NCI-H1694 treated with DMSO at 0.1 percent for 48 hours (cell line): ENCODE measurements at regions not wholly inside any gene's neighbourhood (a gene's known extent, or its start where the extent isn't known, plus 50 kb on each side); places are given as distances from the start of the nearest gene placed in this dataset.
"Not testable (repeated sequence)": the region's sequence is repeated elsewhere in the genome, so short reads cannot be mapped to it uniquely, and the experiment has no call there.

ENCODE experiments used
- DNase-seq: peaks from one replicate; lab custom pipeline; 2025; lab: John Stamatoyannopoulos, UW

- no peak for DNase-seq
Observed at GRCh38 chr1:67947114-67947513, 103.3 kb downstream of the DIRAS3 start.

GRCh38 chr1:67945733-67946374, 104.6 kb downstream of the DIRAS3 start:
- DNase-seq = peak; percentile 94

GRCh38 chr1:67942274-67942673, 108.2 kb downstream of the DIRAS3 start:
- no peak for DNase-seq

DNA sequence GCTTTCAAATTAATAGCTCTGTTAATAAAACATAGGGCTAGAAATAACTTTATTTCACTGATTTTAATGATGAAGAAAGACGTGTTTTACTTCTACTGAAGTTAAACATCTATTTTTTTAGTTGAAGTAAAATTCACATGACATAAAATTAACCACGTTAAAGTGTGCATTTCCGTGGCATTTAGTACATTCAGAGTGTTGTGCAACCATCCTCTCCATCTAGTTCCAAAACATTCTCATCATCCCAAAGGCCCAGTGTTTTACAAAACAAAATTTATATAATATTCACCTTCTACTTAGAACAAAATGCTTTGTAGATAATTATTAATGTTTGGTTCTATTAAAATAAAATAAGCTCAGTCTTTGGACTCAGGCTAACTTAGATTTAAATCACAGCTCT, 108.5 kb upstream of the GNG12 start:
- DNase-seq = no peak

DNA sequence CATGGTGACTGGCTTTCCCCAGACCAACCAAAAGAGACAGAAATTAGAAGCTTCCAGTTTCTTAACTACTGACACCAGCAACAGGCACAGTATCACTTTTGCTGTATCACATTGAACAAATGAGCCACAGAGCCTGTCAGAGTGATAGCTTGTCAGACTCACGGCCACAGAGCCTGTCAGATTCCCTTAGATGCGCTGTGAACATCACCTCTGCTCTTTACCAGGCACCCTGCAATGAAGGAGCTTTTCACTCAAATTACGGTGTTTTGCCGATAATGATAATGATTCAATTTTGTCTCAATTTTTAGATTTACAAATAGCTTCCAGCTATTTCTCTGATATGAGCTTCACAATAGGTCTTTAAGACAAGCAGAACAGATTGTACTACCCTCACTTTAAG, 107.9 kb upstream of the GNG12 start:
- DNase-seq = no peak

DNA sequence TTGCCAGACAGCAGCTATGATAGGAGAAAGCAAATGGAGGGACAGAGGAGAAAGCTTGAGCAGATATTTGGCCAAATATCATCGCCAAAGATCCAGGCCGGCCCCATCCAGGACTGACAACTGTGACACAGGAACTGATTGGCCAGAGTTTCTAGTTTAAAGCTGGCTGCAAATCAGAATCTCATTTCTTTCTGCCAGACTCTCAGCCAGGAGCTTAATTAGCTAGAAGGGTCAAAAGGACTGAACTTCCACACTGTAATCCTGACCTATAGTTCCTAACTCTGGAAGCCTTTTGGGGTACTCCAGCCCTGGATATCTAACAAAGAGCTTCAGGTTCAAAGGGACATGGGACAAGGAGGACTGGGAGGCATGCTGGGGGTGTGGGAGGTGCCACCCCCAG, 106.7 kb upstream of the GNG12 start:
- no peak for DNase-seq

GRCh38 chr1:67939186-67939743, 106.0 kb upstream of the GNG12 start:
- no peak for DNase-seq

DNA sequence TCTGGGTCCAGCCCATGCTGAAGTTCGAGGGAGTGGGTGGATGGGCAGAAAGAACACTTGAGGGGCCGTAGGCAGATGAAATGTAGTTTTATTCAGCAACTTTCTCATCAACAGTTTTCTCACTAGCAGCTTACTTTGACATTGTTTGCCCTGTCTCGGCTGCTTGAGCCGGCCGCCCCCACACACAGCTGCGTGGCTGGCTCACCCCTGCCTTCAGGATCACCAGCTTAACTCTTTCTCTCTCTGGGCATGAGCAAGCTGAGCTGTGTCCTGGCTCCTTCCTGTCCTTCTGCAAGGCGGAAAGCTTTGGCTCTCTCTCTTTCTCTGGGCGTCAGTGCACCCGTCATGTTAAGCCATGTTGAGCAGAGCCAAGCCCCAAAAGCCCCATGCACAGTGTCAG, 104.4 kb upstream of the GNG12 start:
- DNase-seq = no peak

- no peak for DNase-seq
Observed at GRCh38 chr1:67937010-67937409, 103.7 kb upstream of the GNG12 start.

- no peak for DNase-seq
Observed at GRCh38 chr1:67935560-67935959, 102.3 kb upstream of the GNG12 start.

DNA sequence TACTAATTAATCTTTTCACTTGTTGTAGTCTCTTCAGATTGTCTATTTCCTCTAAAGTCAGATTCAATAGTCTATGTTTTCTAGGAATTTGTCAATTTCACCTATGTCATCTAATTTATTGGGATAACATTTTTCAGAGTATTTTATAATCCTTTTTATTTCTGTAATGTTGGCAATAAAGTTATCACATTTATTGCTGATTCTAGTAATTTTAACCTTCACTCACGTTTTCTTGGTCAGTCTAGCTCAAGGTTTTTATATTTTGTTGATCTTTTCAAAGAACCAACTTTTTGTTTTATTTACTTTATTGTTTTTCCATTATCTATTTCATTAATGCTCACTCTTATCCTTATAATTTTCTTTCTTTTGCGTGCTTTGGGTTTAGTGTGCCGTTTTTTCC, 97.9 kb upstream of the GNG12 start:
- no peak for DNase-seq

GRCh38 chr1:67923074-67923473, 89.8 kb upstream of the GNG12 start:
- no peak for DNase-seq

DNA sequence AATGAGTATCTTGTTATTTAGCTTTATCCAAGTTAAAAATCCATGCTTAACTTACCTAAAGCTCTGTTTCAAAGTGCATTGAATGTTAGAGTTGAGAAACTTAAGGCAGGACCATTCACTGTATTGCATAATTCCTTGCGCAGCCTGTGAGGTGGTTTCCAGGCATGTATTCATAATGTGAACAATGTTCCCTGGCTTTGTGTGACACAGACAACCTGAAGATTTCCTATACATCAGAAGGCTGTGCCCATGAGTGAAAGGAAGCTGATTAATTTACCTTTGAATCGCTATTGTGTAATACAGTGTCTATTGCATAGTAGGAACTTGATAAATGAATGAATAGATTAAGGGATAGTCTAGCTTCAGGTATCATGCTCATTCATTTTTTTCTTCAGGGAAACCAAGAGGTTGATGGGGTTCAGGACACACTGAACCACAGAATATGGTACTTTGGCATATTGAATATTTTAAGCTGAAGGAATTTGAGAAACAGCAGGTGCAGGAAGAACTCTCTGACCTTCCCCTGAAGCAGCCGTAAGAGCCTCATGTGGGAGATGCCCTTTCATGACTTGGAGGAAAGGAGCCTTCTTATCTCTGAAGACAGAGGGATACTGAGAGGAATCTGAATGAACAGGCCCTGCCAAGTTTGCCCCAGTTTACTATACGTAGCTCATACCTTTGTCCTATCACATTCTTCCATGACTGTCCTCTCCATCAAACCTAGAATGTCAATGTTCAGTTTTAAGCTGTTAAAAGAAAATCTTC, 88.6 kb upstream of the GNG12 start:
- DNase-seq = no peak

DNA sequence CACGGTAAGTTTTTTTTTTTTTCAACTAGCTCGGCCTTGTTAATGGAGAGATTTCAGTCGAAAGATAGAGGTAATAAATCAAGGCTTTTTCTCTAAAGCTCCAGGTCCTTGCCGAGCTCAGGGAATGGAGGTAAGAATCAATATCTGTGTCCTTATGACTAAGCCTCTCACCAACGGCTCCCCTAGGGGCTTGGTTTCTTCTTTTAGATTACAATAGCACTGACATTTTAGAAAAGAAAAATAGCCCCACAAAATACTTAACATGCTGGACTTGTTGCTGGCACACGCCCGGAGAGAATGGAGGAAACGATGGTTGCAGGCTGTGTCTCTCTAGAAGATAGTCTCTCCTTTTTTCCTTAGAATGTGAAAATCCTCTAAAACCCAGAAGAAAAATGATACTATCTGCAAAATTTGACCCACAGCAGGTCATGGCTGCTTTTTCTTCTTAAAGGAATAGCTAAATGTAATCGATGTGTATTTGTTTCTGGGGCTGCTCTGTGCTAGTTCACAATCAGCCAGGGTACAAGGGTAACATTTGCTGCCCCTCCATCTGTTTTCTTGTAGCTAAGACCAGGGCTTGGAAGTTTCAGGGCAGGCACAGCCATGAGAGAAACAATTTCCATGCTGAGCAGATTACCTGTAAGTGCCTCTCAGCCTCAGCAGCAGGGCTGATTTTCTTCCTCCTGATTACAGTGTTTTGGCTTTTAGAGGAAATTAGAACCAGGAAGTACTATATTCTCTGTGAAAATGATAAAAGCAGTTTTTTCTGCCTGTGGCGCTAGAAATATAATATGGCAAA, 86.2 kb upstream of the GNG12 start:
- DNase-seq = peak; percentile 30

DNA sequence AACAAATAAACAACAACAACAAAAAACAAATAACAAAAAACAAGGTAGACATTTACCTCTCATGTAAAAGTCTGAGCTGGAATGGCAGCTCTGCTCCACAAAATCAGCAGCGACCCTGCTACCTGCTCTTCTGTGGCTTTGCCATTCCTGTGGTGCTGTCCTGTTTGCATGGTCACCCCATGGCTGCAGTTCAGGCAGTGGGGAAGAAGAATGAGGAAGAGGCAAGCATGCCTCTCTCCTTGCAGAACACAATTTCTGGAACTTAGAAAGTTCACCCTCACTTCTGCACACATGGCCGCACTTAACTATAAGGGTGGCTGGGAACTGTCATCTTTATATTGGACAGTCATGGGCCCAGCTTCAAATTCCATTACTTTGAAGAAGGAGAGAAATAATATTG, 84.8 kb upstream of the GNG12 start:
- DNase-seq = no peak

- no peak for DNase-seq
Observed at GRCh38 chr1:67917006-67917405, 83.7 kb upstream of the GNG12 start.

GRCh38 chr1:67916140-67916886, 83.0 kb upstream of the GNG12 start:
- DNase-seq = no peak

GRCh38 chr1:67909776-67910175, 76.5 kb upstream of the GNG12 start:
- no peak for DNase-seq

- no peak for DNase-seq
Observed at GRCh38 chr1:67908250-67908936, 75.1 kb upstream of the GNG12 start.

- not testable (repeated sequence) for DNase-seq
Observed at GRCh38 chr1:67907467-67907866, 74.2 kb upstream of the GNG12 start.

- not testable (repeated sequence) for DNase-seq
Observed at GRCh38 chr1:67906015-67906414, 72.7 kb upstream of the GNG12 start.
